H1 (cell line): ENCODE measurements at regions not wholly inside any gene's neighbourhood (a gene's known extent, or its start where the extent isn't known, plus 50 kb on each side); places are given as distances from the start of the nearest gene placed in this dataset.

Experiments used
- CHD1 ChIP-seq: IDR thresholded peaks from 2 replicates; pipeline ENCODE4 v1.6.1; 2012; ENCODE audit warnings: low read depth, low read length, improper control_type of control experiment
- EZH2 ChIP-seq: fragments of 200-600 bp; sonication (generic); IDR thresholded peaks from 2 replicates; pipeline ENCODE4 v1.7.1; 2012; ENCODE audit warnings: low read depth, mild to moderate bottlenecking, moderate library complexity, low read length, inconsistent platforms; ENCODE audit not compliant: severe bottlenecking
- GABPA ChIP-seq: IDR thresholded peaks from 2 replicates; pipeline ENCODE4 v1.6.1; 2011; ENCODE audit warnings: mild to moderate bottlenecking, low read length, moderate library complexity, borderline replicate concordance; ENCODE audit not compliant: insufficient read depth
- GTF2F1 ChIP-seq: IDR thresholded peaks from 2 replicates; pipeline ENCODE4 v1.6.1; 2012; ENCODE audit warnings: low read depth, low read length, improper control_type of control experiment, borderline replicate concordance
- JUN ChIP-seq: IDR thresholded peaks from 2 replicates; pipeline ENCODE4 v1.6.1; 2011; ENCODE audit warnings: low read depth, mild to moderate bottlenecking, improper control_type of control experiment, low read length
- JUND ChIP-seq: IDR thresholded peaks from 2 replicates; pipeline ENCODE4 v1.6.1; 2011; ENCODE audit warnings: mild to moderate bottlenecking, improper control_type of control experiment, low read length
- PHF8 ChIP-seq: fragments of 200-600 bp; sonication (generic); conservative IDR thresholded peaks from 2 replicates; pipeline ENCODE4 v1.7.1; 2012; ENCODE audit warnings: low read depth, mild to moderate bottlenecking, inconsistent platforms, low read length, moderate library complexity
- SP1 ChIP-seq: IDR thresholded peaks from 2 replicates; pipeline ENCODE4 v1.6.1; 2011; ENCODE audit warnings: low read depth, low read length
- SP2 ChIP-seq: IDR thresholded peaks from 2 replicates; pipeline ENCODE4 v1.6.1; 2012; ENCODE audit warnings: mild to moderate bottlenecking, low read length, inconsistent platforms
- TAF1 ChIP-seq: IDR thresholded peaks from 2 replicates; pipeline ENCODE4 v1.6.1; 2011; ENCODE audit warnings: mild to moderate bottlenecking, low read depth, low read length
- TCF12 ChIP-seq: IDR thresholded peaks from 2 replicates; pipeline ENCODE4 v1.6.1; 2011; ENCODE audit warnings: low read depth, mild to moderate bottlenecking, low read length
- YY1 ChIP-seq: IDR thresholded peaks from 2 replicates; pipeline ENCODE4 v1.6.1; 2011; ENCODE audit warnings: low read depth, mild to moderate bottlenecking, low read length
- TF ChIP-seq, protein P1 (sequence below): IDR thresholded peaks from 2 replicates; pipeline ENCODE4 v1.6.1; 2012; ENCODE audit warnings: inconsistent platforms

- TF ChIP-seq SP1 (no peak), EZH2 (no peak), SP2 (no peak), PHF8 (no peak), TAF1 (no peak), GABPA (no peak), TCF12 (no peak), JUN (no peak), GTF2F1 (no peak), JUND (no peak), CHD1 (no peak), YY1 (no peak)
- TF ChIP-seq, protein P1, sequence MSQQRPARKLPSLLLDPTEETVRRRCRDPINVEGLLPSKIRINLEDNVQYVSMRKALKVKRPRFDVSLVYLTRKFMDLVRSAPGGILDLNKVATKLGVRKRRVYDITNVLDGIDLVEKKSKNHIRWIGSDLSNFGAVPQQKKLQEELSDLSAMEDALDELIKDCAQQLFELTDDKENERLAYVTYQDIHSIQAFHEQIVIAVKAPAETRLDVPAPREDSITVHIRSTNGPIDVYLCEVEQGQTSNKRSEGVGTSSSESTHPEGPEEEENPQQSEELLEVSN: no peak
Measured at GRCh38 chr11:122046846-122047245, 69.2 kb downstream of the BLID start (continued).
